Liver (tissue), 8 donors: ENCODE measurements at regions not wholly inside any gene's neighbourhood (a gene's known extent, or its start where the extent isn't known, plus 50 kb on each side); places are given as distances from the start of the nearest gene placed in this dataset.

Source experiments
- DNase-seq: peaks from one replicate; pipeline ENCODE4 v3.0.0-alpha.2; 2017; ENCODE audit warnings: low spot score
- H3K27ac ChIP-seq, 2 donors: one replicate each; pipeline ENCODE4 v1.7.0; 2013; ENCODE audit warnings: inconsistent platforms in 2 of 2, low read length in 2 of 2, control low read depth in 1 of 2, low read depth in 1 of 2, mild to moderate bottlenecking in 1 of 2
- H3K27me3 ChIP-seq, 4 donors: one replicate each; pipeline versions ENCODE4 v1.6.1 to v1.7.0; 2013; ENCODE audit warnings: low read length in 3 of 4, inconsistent platforms in 1 of 4, mild to moderate bottlenecking in 1 of 4, moderate library complexity in 1 of 4; ENCODE audit not compliant: control insufficient read depth in 4 of 4, insufficient read depth in 4 of 4
- H3K36me3 ChIP-seq, 4 donors: one replicate each; pipeline versions ENCODE4 v1.6.1 to v1.7.0; 2013; ENCODE audit warnings: low read length in 3 of 4, mild to moderate bottlenecking in 3 of 4, low read depth in 1 of 4, moderate library complexity in 1 of 4; ENCODE audit not compliant: control insufficient read depth in 4 of 4, insufficient read depth in 3 of 4
- H3K4me1 ChIP-seq, 4 donors: one replicate each; pipeline versions ENCODE4 v1.6.1 to v1.7.0; 2013; ENCODE audit warnings: low read length in 3 of 4, mild to moderate bottlenecking in 3 of 4, moderate library complexity in 1 of 4; ENCODE audit not compliant: control insufficient read depth in 4 of 4, insufficient read depth in 4 of 4
- H3K4me3 ChIP-seq, 3 donors: one replicate each; pipeline versions ENCODE4 v1.6.1 to v1.7.0; 2013; ENCODE audit warnings: low read length in 3 of 3, control low read depth in 1 of 3, low read depth in 1 of 3, mild to moderate bottlenecking in 1 of 3
- H3K9ac ChIP-seq, 2 donors: one replicate each; pipeline ENCODE4 v1.7.0; 2013; ENCODE audit warnings: low read length in 2 of 2, mild to moderate bottlenecking in 2 of 2, moderate library complexity in 2 of 2, control low read depth in 1 of 2, low read depth in 1 of 2
- H3K9me3 ChIP-seq, 4 donors: one replicate each; pipeline versions ENCODE4 v1.6.1 to v1.7.0; 2013; ENCODE audit warnings: low read length in 3 of 4; ENCODE audit not compliant: control insufficient read depth in 4 of 4
- ATF3 ChIP-seq: IDR thresholded peaks from 2 replicates; pipeline ENCODE4 v1.6.1; 2016; ENCODE audit warnings: antibody characterized with exemption
- CTCF ChIP-seq: fragments of 150-350 bp; IDR thresholded peaks from 2 replicates; pipeline ENCODE4 v1.5.1; 2017; ENCODE audit warnings: improper control_type of control experiment, low read depth, low read length; ENCODE audit not compliant: missing input control
- FOXA1 ChIP-seq: IDR thresholded peaks from 2 replicates; pipeline ENCODE4 v1.6.1; 2016; ENCODE audit warnings: antibody characterized with exemption
- FOXA2 ChIP-seq: IDR thresholded peaks from 2 replicates; pipeline ENCODE4 v1.6.1; 2016; ENCODE audit warnings: antibody characterized with exemption
- GABPA ChIP-seq, 2 donors: IDR thresholded peaks in 1 of 2; conservative IDR thresholded peaks in 1 of 2; 2 replicates each; pipeline ENCODE4 v1.6.1; 2016; ENCODE audit warnings: antibody characterized with exemption in 2 of 2, mild to moderate bottlenecking in 1 of 2, moderate library complexity in 1 of 2
- HNF4G ChIP-seq: IDR thresholded peaks from 2 replicates; pipeline ENCODE4 v1.6.1; 2016; ENCODE audit warnings: antibody characterized with exemption
- JUND ChIP-seq, 2 donors: IDR thresholded peaks; 2 replicates each; pipeline ENCODE4 v1.6.1; 2016; ENCODE audit warnings: antibody characterized with exemption in 2 of 2
- NR2F2 ChIP-seq: IDR thresholded peaks from 2 replicates; pipeline ENCODE4 v1.6.1; 2016; ENCODE audit warnings: antibody characterized with exemption
- RAD21 ChIP-seq, 2 donors: IDR thresholded peaks; 2 replicates each; pipeline ENCODE4 v1.6.1; 2016; ENCODE audit warnings: antibody characterized with exemption in 2 of 2, mild to moderate bottlenecking in 2 of 2
- REST ChIP-seq: IDR thresholded peaks from 2 replicates; pipeline ENCODE4 v1.6.1; 2016; ENCODE audit warnings: antibody characterized with exemption, mild to moderate bottlenecking
- RXRA ChIP-seq, 2 donors: IDR thresholded peaks; 2 replicates each; pipeline ENCODE4 v1.6.1; 2017 to 2018; ENCODE audit warnings: antibody characterized with exemption in 2 of 2, mild to moderate bottlenecking in 1 of 2
- TAF1 ChIP-seq: conservative IDR thresholded peaks from 2 replicates; pipeline ENCODE4 v1.6.1; 2016; ENCODE audit warnings: antibody characterized with exemption, mild to moderate bottlenecking
- YY1 ChIP-seq: IDR thresholded peaks from 2 replicates; pipeline ENCODE4 v1.6.1; 2016; ENCODE audit warnings: antibody characterized with exemption, mild to moderate bottlenecking
- ZBTB33 ChIP-seq: IDR thresholded peaks from 2 replicates; pipeline ENCODE4 v1.6.1; 2016; ENCODE audit warnings: antibody characterized with exemption
- whole genome bisulfite sequencing: extraction: QIAGEN DNeasy Blood & Tissue Kit; methylation state at CpG from one replicate; pipeline ENCODE4 v1.1.7; 2013; 5-methylcytosine and 5-hydroxymethylcytosine counted together
- donor health status: healthy.
- donor health status: healthy.
- donor health status: healthy.
- donor health status: healthy.
- donor health status: healthy.

GRCh38 chr16:75948886-75949285 is 222.6 kb upstream of the CPHXL start:
- 88% methylated on average over 3 of the region's 3 CpGs for WGBS
- peaks cover 0 to 3% (median 0%) of the 10 kb centered on the region in 4 donors for H3K27me3 ChIP-seq

GRCh38 chr16:75952124-75952523 is 225.8 kb upstream of the CPHXL start:
- H3K27ac ChIP-seq, result no peak overlapping the region
- no peak for DNase-seq
- no peaks in the 10 kb centered on the region for H3K36me3 ChIP-seq
- no peak overlapping the region for H3K4me3 ChIP-seq
- 78% methylated on average over 2 of the region's 2 CpGs for WGBS
- TF ChIP-seq RXRA (IDR thresholded peaks at IDR 0.05) (no peak), HNF4G (no peak), YY1 (no peak), FOXA1 (no peak), ZBTB33 (no peak), GABPA (IDR thresholded peaks at IDR 0.05 in 1 of 2, conservative IDR thresholded peaks at IDR 0.05 in 1 of 2) (no peak), REST (no peak), ATF3 (no peak), NR2F2 (no peak), FOXA2 (no peak), RAD21 (IDR thresholded peaks at IDR 0.05) (no peak), TAF1 (no peak)
- peaks cover 0 to 3% (median 0%) of the 10 kb centered on the region in 4 donors for H3K27me3 ChIP-seq
- no peaks in the 10 kb centered on the region for H3K4me1 ChIP-seq
- no peak overlapping the region for H3K9ac ChIP-seq
- H3K9me3 ChIP-seq, result no peaks in the 10 kb centered on the region

More at GRCh38 chr16:75948886-75949285, 222.6 kb upstream of the CPHXL start:
- Histone ChIP-seq H3K9me3 (no peaks in the 10 kb centered on the region), H3K27ac (no peak overlapping the region), H3K4me1 (no peaks in the 10 kb centered on the region), H3K36me3 (no peaks in the 10 kb centered on the region), H3K4me3 (no peak overlapping the region), H3K9ac (no peak overlapping the region)
- no peak for DNase-seq
- TF ChIP-seq CTCF (no peak), GABPA (IDR thresholded peaks at IDR 0.05 in 1 of 2, conservative IDR thresholded peaks at IDR 0.05 in 1 of 2) (no peak), FOXA2 (no peak), ZBTB33 (no peak), HNF4G (no peak), JUND (IDR thresholded peaks at IDR 0.05) (no peak)
